22Rv1 (cell line): ENCODE measurements at regions not wholly inside any gene's neighbourhood (a gene's known extent, or its start where the extent isn't known, plus 50 kb on each side); places are given as distances from the start of the nearest gene placed in this dataset.

Experiments used
- ZFX ChIP-seq: fragments of 450-650 bp; IDR thresholded peaks from 2 replicates; pipeline ENCODE4 v1.6.1; 2017; ENCODE audit warnings: antibody characterized with exemption, borderline replicate concordance
- TF ChIP-seq, protein P1 (sequence below): fragments of 450-650 bp; IDR thresholded peaks from 2 replicates; pipeline ENCODE4 v1.5.1; 2017; ENCODE audit warnings: mild to moderate bottlenecking

- TF ChIP-seq, protein P1, sequence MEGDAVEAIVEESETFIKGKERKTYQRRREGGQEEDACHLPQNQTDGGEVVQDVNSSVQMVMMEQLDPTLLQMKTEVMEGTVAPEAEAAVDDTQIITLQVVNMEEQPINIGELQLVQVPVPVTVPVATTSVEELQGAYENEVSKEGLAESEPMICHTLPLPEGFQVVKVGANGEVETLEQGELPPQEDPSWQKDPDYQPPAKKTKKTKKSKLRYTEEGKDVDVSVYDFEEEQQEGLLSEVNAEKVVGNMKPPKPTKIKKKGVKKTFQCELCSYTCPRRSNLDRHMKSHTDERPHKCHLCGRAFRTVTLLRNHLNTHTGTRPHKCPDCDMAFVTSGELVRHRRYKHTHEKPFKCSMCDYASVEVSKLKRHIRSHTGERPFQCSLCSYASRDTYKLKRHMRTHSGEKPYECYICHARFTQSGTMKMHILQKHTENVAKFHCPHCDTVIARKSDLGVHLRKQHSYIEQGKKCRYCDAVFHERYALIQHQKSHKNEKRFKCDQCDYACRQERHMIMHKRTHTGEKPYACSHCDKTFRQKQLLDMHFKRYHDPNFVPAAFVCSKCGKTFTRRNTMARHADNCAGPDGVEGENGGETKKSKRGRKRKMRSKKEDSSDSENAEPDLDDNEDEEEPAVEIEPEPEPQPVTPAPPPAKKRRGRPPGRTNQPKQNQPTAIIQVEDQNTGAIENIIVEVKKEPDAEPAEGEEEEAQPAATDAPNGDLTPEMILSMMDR: no peak
- TF ChIP-seq ZFX: no peak
Observed at GRCh38 chr11:45532546-45532945, 132.9 kb downstream of the CHST1 start.
